ENCODE measurements at regions not wholly inside any gene's neighbourhood (a gene's known extent, or its start where the extent isn't known, plus 50 kb on each side); places are given as distances from the start of the nearest gene placed in this dataset.

DNA sequence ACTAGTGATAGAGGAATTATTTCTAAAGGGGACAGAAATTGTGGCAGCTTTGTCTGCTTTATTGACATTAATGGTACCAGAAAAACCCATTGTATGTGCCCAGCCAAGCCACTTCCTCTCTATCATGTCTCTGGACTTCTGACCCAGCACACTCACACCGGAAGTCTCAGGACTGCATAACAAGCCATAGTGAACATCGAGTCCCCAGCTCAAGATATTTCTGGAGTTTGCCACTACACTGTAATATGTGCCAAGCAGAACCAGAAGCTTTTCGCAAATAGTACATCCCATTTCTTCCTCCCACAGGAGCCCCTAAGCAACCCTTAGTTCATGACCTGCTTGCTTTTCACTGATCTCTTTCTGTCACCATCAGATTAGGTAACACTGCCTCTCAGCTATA, 187.4 kb upstream of the GHR start:
- peaks cover 17% of the 10 kb centered on the region for H3K9me3 Mint-ChIP-seq
- H3K27me3 Mint-ChIP-seq (ENCODE audit: low read depth) = no peaks in the 10 kb centered on the region
- ChIA-PET POLR2A (no interaction called here), CTCF (interaction anchor here (0.9 kb wide), 1 partner anchor 178 kb away, joined by 3 read pairs; no protein-coding TSS in a partner anchor)
- no peak overlapping the region for H3K4me3 Mint-ChIP-seq
- no peak for ATAC-seq
- H3K27ac Mint-ChIP-seq = no peak overlapping the region
- DNase-seq (ENCODE audit: low spot score) = no peak
- no peaks in the 10 kb centered on the region for H3K4me1 Mint-ChIP-seq
- TF ChIP-seq ZNF232 (CRISPR knock-in tag; IDR thresholded peaks at IDR 0.05) (no peak), KAT7 (CRISPR knock-in tag; IDR thresholded peaks at IDR 0.05; ENCODE audit: borderline replicate concordance) (no peak), EMX1 (CRISPR knock-in tag; IDR thresholded peaks at IDR 0.05) (no peak), ESRRA (CRISPR knock-in tag; IDR thresholded peaks at IDR 0.05; ENCODE audit: borderline replicate concordance) (no peak), PRRX2 (CRISPR knock-in tag; IDR thresholded peaks at IDR 0.05) (no peak), E2F4 (CRISPR knock-in tag; IDR thresholded peaks at IDR 0.05; ENCODE audit: borderline replicate concordance, low read depth) (no peak), USF1 (CRISPR knock-in tag; IDR thresholded peaks at IDR 0.05) (no peak), ZNF263 (CRISPR knock-in tag; IDR thresholded peaks at IDR 0.05; ENCODE audit: low read depth) (no peak)
- TF ChIP-seq, protein P1, sequence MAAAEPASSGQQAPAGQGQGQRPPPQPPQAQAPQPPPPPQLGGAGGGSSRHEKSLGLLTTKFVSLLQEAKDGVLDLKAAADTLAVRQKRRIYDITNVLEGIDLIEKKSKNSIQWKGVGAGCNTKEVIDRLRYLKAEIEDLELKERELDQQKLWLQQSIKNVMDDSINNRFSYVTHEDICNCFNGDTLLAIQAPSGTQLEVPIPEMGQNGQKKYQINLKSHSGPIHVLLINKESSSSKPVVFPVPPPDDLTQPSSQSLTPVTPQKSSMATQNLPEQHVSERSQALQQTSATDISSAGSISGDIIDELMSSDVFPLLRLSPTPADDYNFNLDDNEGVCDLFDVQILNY (CRISPR knock-in tag; IDR thresholded peaks at IDR 0.05) = no peak
- TF ChIP-seq, protein P2, sequence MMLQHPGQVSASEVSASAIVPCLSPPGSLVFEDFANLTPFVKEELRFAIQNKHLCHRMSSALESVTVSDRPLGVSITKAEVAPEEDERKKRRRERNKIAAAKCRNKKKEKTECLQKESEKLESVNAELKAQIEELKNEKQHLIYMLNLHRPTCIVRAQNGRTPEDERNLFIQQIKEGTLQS (CRISPR knock-in tag; conservative IDR thresholded peaks at IDR 0.05) = no peak
- TF ChIP-seq, protein P3, sequence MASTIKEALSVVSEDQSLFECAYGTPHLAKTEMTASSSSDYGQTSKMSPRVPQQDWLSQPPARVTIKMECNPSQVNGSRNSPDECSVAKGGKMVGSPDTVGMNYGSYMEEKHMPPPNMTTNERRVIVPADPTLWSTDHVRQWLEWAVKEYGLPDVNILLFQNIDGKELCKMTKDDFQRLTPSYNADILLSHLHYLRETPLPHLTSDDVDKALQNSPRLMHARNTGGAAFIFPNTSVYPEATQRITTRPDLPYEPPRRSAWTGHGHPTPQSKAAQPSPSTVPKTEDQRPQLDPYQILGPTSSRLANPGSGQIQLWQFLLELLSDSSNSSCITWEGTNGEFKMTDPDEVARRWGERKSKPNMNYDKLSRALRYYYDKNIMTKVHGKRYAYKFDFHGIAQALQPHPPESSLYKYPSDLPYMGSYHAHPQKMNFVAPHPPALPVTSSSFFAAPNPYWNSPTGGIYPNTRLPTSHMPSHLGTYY (CRISPR knock-in tag; IDR thresholded peaks at IDR 0.05) = no peak
- H3K36me3 Mint-ChIP-seq = no peaks in the 10 kb centered on the region

DNA sequence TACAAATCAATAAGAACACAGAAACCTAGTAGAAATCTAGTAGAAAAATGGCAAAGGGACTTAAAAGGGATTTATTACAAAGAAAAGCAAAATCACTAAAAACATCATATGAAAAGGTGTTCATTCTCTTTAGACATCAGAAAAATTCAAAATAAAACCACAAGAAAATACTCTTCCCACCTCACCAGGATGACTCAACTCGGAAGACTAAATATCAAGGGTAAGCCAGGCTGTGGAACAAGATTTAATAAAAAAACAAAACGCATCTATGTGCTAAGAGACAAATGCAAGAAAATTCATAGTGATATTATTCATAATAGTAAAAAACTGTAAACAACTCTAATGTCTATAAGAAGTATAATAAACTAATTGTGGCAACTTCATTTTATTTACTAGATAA, 181.6 kb upstream of the GHR start:
- no peak for DNase-seq (ENCODE audit: low spot score)
- H3K9me3 Mint-ChIP-seq = peaks cover 11% of the 10 kb centered on the region
- H3K27me3 Mint-ChIP-seq (ENCODE audit: low read depth) = no peaks in the 10 kb centered on the region

More for the DNA sequence above, 181.6 kb upstream of the GHR start:
- Mint-ChIP-seq H3K36me3 (no peaks in the 10 kb centered on the region), H3K27ac (no peak overlapping the region), H3K4me3 (no peak overlapping the region), H3K4me1 (0 out of 2 replicates have a peak, but pooled peaks cover 2% of the 10 kb centered on the region)
- POLR2A ChIA-PET = no interaction called here
- CTCF ChIA-PET = no interaction called here
- no peak for ATAC-seq
- TF ChIP-seq, protein P4, sequence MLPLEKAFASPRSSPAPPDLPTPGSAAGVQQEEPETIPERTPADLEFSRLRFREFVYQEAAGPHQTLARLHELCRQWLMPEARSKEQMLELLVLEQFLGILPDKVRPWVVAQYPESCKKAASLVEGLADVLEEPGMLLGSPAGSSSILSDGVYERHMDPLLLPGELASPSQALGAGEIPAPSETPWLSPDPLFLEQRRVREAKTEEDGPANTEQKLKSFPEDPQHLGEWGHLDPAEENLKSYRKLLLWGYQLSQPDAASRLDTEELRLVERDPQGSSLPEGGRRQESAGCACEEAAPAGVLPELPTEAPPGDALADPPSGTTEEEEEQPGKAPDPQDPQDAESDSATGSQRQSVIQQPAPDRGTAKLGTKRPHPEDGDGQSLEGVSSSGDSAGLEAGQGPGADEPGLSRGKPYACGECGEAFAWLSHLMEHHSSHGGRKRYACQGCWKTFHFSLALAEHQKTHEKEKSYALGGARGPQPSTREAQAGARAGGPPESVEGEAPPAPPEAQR (CRISPR knock-in tag; IDR thresholded peaks at IDR 0.05) = no peak
- no peak for TF ChIP-seq OVOL2 (CRISPR knock-in tag; IDR thresholded peaks at IDR 0.05; ENCODE audit: borderline replicate concordance)
- no peak for TF ChIP-seq NFYB (CRISPR knock-in tag; conservative IDR thresholded peaks at IDR 0.05; ENCODE audit: low read depth)
- no peak for TF ChIP-seq ZNF138 (CRISPR knock-in tag; conservative IDR thresholded peaks at IDR 0.05)
- TF ChIP-seq ZNF121 (CRISPR knock-in tag; IDR thresholded peaks at IDR 0.05) = no peak
- TF ChIP-seq, protein P5, sequence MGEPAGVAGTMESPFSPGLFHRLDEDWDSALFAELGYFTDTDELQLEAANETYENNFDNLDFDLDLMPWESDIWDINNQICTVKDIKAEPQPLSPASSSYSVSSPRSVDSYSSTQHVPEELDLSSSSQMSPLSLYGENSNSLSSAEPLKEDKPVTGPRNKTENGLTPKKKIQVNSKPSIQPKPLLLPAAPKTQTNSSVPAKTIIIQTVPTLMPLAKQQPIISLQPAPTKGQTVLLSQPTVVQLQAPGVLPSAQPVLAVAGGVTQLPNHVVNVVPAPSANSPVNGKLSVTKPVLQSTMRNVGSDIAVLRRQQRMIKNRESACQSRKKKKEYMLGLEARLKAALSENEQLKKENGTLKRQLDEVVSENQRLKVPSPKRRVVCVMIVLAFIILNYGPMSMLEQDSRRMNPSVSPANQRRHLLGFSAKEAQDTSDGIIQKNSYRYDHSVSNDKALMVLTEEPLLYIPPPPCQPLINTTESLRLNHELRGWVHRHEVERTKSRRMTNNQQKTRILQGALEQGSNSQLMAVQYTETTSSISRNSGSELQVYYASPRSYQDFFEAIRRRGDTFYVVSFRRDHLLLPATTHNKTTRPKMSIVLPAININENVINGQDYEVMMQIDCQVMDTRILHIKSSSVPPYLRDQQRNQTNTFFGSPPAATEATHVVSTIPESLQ (CRISPR knock-in tag; IDR thresholded peaks at IDR 0.05) = no peak
- TF ChIP-seq SOX15 (CRISPR knock-in tag; IDR thresholded peaks at IDR 0.05) = no peak
- TF ChIP-seq CREM (CRISPR knock-in tag; IDR thresholded peaks at IDR 0.05) = no peak
- TF ChIP-seq FOXK1 (CRISPR knock-in tag; IDR thresholded peaks at IDR 0.05) = no peak
- TF ChIP-seq ZNF219 (CRISPR knock-in tag; IDR thresholded peaks at IDR 0.05; ENCODE audit: borderline replicate concordance) = no peak
- no peak for TF ChIP-seq RELA (CRISPR knock-in tag; IDR thresholded peaks at IDR 0.05; ENCODE audit: borderline replicate concordance)
- TF ChIP-seq, protein P6, sequence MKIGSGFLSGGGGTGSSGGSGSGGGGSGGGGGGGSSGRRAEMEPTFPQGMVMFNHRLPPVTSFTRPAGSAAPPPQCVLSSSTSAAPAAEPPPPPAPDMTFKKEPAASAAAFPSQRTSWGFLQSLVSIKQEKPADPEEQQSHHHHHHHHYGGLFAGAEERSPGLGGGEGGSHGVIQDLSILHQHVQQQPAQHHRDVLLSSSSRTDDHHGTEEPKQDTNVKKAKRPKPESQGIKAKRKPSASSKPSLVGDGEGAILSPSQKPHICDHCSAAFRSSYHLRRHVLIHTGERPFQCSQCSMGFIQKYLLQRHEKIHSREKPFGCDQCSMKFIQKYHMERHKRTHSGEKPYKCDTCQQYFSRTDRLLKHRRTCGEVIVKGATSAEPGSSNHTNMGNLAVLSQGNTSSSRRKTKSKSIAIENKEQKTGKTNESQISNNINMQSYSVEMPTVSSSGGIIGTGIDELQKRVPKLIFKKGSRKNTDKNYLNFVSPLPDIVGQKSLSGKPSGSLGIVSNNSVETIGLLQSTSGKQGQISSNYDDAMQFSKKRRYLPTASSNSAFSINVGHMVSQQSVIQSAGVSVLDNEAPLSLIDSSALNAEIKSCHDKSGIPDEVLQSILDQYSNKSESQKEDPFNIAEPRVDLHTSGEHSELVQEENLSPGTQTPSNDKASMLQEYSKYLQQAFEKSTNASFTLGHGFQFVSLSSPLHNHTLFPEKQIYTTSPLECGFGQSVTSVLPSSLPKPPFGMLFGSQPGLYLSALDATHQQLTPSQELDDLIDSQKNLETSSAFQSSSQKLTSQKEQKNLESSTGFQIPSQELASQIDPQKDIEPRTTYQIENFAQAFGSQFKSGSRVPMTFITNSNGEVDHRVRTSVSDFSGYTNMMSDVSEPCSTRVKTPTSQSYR (CRISPR knock-in tag; IDR thresholded peaks at IDR 0.05) = no peak
- TF ChIP-seq ATF1 (CRISPR knock-in tag; IDR thresholded peaks at IDR 0.05) = no peak
- TF ChIP-seq ZBTB43 (CRISPR knock-in tag; IDR thresholded peaks at IDR 0.05) = no peak
